Heart right ventricle (tissue), 16 donors: ENCODE measurements at regions not wholly inside any gene's neighbourhood (a gene's known extent, or its start where the extent isn't known, plus 50 kb on each side); places are given as distances from the start of the nearest gene placed in this dataset.
A peak's percentile ranks its signal among the peaks of the same experiment; 100 is the strongest.

ENCODE experiments used
- ATAC-seq, 8 donors: fragments of 200-7000 bp; cut with Tn5 transposase; one replicate each; pipeline ENCODE4 v1.9.1; 2020; ENCODE audit warnings: mild to moderate bottlenecking in 8 of 8, moderate library complexity in 8 of 8, moderate number of reproducible peaks in 1 of 8
- DNase-seq, 2 donors: peaks; one replicate each; pipeline ENCODE4 v3.0.0-alpha.2; 2020
- H3K27ac ChIP-seq, 10 donors: fragments of 200-600 bp; sonication (generic) in 2 of 10; one replicate each; pipeline versions ENCODE4 v1.5.0 to v1.8.0; 2020 to 2022; ENCODE audit warnings: mild to moderate bottlenecking in 3 of 10
- H3K27me3 ChIP-seq, 7 donors: fragments of 200-600 bp; one replicate each; pipeline ENCODE4 v1.8.0; 2021 to 2022; ENCODE audit warnings: mild to moderate bottlenecking in 2 of 7
- H3K36me3 ChIP-seq, 9 donors: fragments of 200-600 bp; sonication (generic) in 1 of 9; one replicate each; pipeline versions ENCODE4 v1.5.0 to v1.8.0; 2020 to 2022; ENCODE audit warnings: mild to moderate bottlenecking in 2 of 9
- H3K4me1 ChIP-seq, 9 donors: fragments of 200-600 bp; sonication (generic) in 1 of 9; one replicate each; pipeline versions ENCODE4 v1.5.0 to v1.8.0; 2020 to 2022; ENCODE audit warnings: mild to moderate bottlenecking in 4 of 9
- H3K4me3 ChIP-seq, 10 donors: fragments of 200-600 bp; sonication (generic) in 2 of 10; one replicate each; pipeline versions ENCODE4 v1.5.0 to v1.8.0; 2020 to 2022; ENCODE audit warnings: mild to moderate bottlenecking in 7 of 10, moderate library complexity in 2 of 10
- H3K9me3 ChIP-seq, 11 donors: fragments of 200-600 bp in 10 of 11; sonication (generic) in 2 of 11; one replicate each; pipeline versions ENCODE4 v1.5.0 to v1.8.0; 2013 to 2022; ENCODE audit warnings: mild to moderate bottlenecking in 2 of 11, control low read depth in 1 of 11, moderate library complexity in 1 of 11
- CTCF ChIP-seq, 9 donors: fragments of 200-600 bp; sonication (generic) in 2 of 9; IDR thresholded peaks; one replicate each; pipeline versions ENCODE4 v1.5.0 to v1.8.0; 2021 to 2022; ENCODE audit warnings: antibody characterized with exemption in 9 of 9, mild to moderate bottlenecking in 5 of 9, moderate library complexity in 1 of 9
- WGBS, 2 donors: extraction: QIAGEN DNeasy Blood & Tissue Kit; methylation state at CpG; one replicate each; pipeline ENCODE4 v1.1.7; 2013; ENCODE audit warnings: inconsistent platforms in 1 of 2; 5-methylcytosine and 5-hydroxymethylcytosine counted together
- intact Hi-C, 10 donors: fragments of 100-400 bp; cut with DNase I; formaldehyde crosslinking; loops; one replicate each; pipeline versions ENCODE4 v1.11.1 to v1.14.2; 2022
- donor health status: Arrhythmogenic right ventricular cardiomyopathy.
- donor health status: ischemic (EF 13 %, LVEDD 7.1; RV severe dilation, severe dysfunction).
- donor health status: healthy with polysubstance abuse.
- donor health status: DM: no; HTN: yes; CAD: no.
- donor health status: DM: no; HTN: no; CAD: no.
- donor health status: ischemic (EF 25% LVEDD 6.9; RV normal size, moderate dysfunction).
- donor health status: ischemic (EF 25% LVEDD 5.7; RV mildly dilated, moderate dysfunction).
- donor health status: healthy.
- donor health status: DM: yes; HTN: yes; CAD: no.
- donor health status: Ischemic cardiomyopathy.
- donor health status: ischemic (EF 35%, LVEDD 5.7; RV mildly dilated, moderate dysfunction).
- donor health status: nonischemic (EF 11% LVEDD 7.7; RV severe dilation, severe dysfunction).
- donor health status: DM: yes; HTN: yes; CAD: no.
- donor health status: PGD.
- donor health status: ischemic (EF 29% LVEDD 5.4; RV normal size, mild dysfunction).
- donor health status: nonischemic (EF 23%, LVEDD 6.1; RV moderate dilation, normal function).

GRCh38 chr2:106028192-106028591 lies 165.9 kb downstream of the UXS1 start:
- H3K4me1 ChIP-seq, result peaks cover 6 to 68% (median 34%) of the 10 kb centered on the region in 9 donors

GRCh38 chr2:106026271-106027190 lies 167.6 kb downstream of the UXS1 start:
- no peaks in the 10 kb centered on the region for H3K9me3 ChIP-seq
- 50 to 68% methylated on average over 6 of the region's 6 CpGs for WGBS, 2 donors
- no peaks in the 10 kb centered on the region for H3K27me3 ChIP-seq
- peak overlapping the region in 6 of 10 donors; percentile 6 to 63 (median 34) for H3K27ac ChIP-seq
- no peak overlapping the region for H3K4me3 ChIP-seq
- peaks cover 6 to 58% (median 31%) of the 10 kb centered on the region in 9 donors for H3K4me1 ChIP-seq
- H3K36me3 ChIP-seq, result no peaks in the 10 kb centered on the region
- intact Hi-C loops, result loop anchor here in 2 of 10 donors (10.0 kb wide), 2 partner anchors 102 to 282 kb away; partner anchors contain the start of gene NCK2 (in 1 of the 2)
- no peak for DNase-seq
- ATAC-seq, result peak in 2 of 8 donors; percentile 16 to 29
- no peak for TF ChIP-seq CTCF (IDR thresholded peaks at IDR 0.05)

More at GRCh38 chr2:106028192-106028591, 165.9 kb downstream of the UXS1 start:
- Histone ChIP-seq H3K9me3 (peaks cover 0 to 4% (median 0%) of the 10 kb centered on the region in 11 donors), H3K4me3 (no peak overlapping the region), H3K27ac (peak overlapping the region in 1 of 10 donors; percentile 88), H3K36me3 (no peaks in the 10 kb centered on the region), H3K27me3 (no peaks in the 10 kb centered on the region)
- ATAC-seq (no peak), DNase-seq (no peak)
- no peak for TF ChIP-seq CTCF (IDR thresholded peaks at IDR 0.05)
- 83% methylated on average over 4 of the region's 4 CpGs for WGBS, 2 donors
- intact Hi-C loops, result loop anchor here in 2 of 10 donors (10.0 kb wide), 2 partner anchors 103 to 283 kb away; partner anchors contain the start of gene NCK2 (in 1 of the 2)

GRCh38 chr2:106025796-106026195 lies 168.3 kb downstream of the UXS1 start:
- intact Hi-C loops, result loop anchor here in 2 of 10 donors (10.0 kb wide), 2 partner anchors 101 to 281 kb away; partner anchors contain the start of gene NCK2 (in 1 of the 2)
- peak overlapping the region in 6 of 10 donors; percentile 6 to 63 (median 34) for H3K27ac ChIP-seq
- H3K27me3 ChIP-seq, result no peaks in the 10 kb centered on the region
- H3K9me3 ChIP-seq, result no peaks in the 10 kb centered on the region
- DNase-seq, result no peak
- H3K4me3 ChIP-seq, result no peak overlapping the region
- H3K4me1 ChIP-seq, result peaks cover 2 to 58% (median 28%) of the 10 kb centered on the region in 9 donors
- no peak for ATAC-seq
- no peak for TF ChIP-seq CTCF (IDR thresholded peaks at IDR 0.05)
- WGBS, 2 donors, result 48 to 53% methylated on average over 5 of the region's 5 CpGs
- H3K36me3 ChIP-seq, result no peaks in the 10 kb centered on the region

GRCh38 chr2:106021662-106022028 lies 172.5 kb downstream of the UXS1 start:
- DNase-seq, result no peak
- intact Hi-C loops, result loop anchor here in 2 of 10 donors (10.0 kb wide), 2 partner anchors 97 to 277 kb away; partner anchors contain the start of gene NCK2 (in 1 of the 2)
- H3K36me3 ChIP-seq, result no peaks in the 10 kb centered on the region
- no peaks in the 10 kb centered on the region for H3K9me3 ChIP-seq
- no peak overlapping the region for H3K4me3 ChIP-seq
- peak overlapping the region in 4 of 10 donors; percentile 6 to 55 (median 40) for H3K27ac ChIP-seq
- peaks cover 0 to 46% (median 29%) of the 10 kb centered on the region in 9 donors for H3K4me1 ChIP-seq
- TF ChIP-seq CTCF (IDR thresholded peaks at IDR 0.05), result no peak
- no peak for ATAC-seq
- WGBS, 2 donors, result 61 to 93% methylated on average over 3 of the region's 3 CpGs
- no peaks in the 10 kb centered on the region for H3K27me3 ChIP-seq
